NT2/D1 (cell line): ENCODE measurements at regions not wholly inside any gene's neighbourhood (a gene's known extent, or its start where the extent isn't known, plus 50 kb on each side); places are given as distances from the start of the nearest gene placed in this dataset.

Experiments
- DNase-seq: peaks from one replicate; pipeline ENCODE4 v3.0.0-alpha.2; 2011; ENCODE audit warnings: low read depth, low spot score
- H3K27me3 ChIP-seq: 2 replicates; pipeline ENCODE4 v1.6.0; 2011; ENCODE audit warnings: mild to moderate bottlenecking; ENCODE audit not compliant: insufficient read length, insufficient read depth
- H3K36me3 ChIP-seq: 2 replicates; pipeline ENCODE4 v1.6.1; 2011; ENCODE audit warnings: mild to moderate bottlenecking, low read length, mixed read lengths; ENCODE audit not compliant: insufficient read depth, insufficient read length
- H3K4me1 ChIP-seq: 2 replicates; pipeline ENCODE4 v1.5.1; 2011; ENCODE audit not compliant: insufficient read depth, insufficient read length
- H3K4me3 ChIP-seq: 2 replicates; pipeline ENCODE4 v1.5.1; 2011; ENCODE audit warnings: low read depth; ENCODE audit not compliant: insufficient read length
- H3K9ac ChIP-seq: 2 replicates; pipeline ENCODE4 v1.6.0; 2011; ENCODE audit warnings: low read depth; ENCODE audit not compliant: insufficient read length
- H3K9me3 ChIP-seq: 2 replicates; pipeline ENCODE4 v1.5.1; 2011; ENCODE audit warnings: mild to moderate bottlenecking, low read length; ENCODE audit not compliant: insufficient read depth
- SUZ12 ChIP-seq: IDR thresholded peaks from 2 replicates; pipeline ENCODE4 v1.6.1; 2011; ENCODE audit not compliant: insufficient read length, insufficient read depth; ENCODE audit errors: extremely low read depth
- YY1 ChIP-seq: IDR thresholded peaks from 2 replicates; pipeline ENCODE4 v1.6.1; 2011; ENCODE audit not compliant: insufficient read length, insufficient read depth
- ZNF274 ChIP-seq: IDR thresholded peaks from 2 replicates; pipeline ENCODE4 v1.6.1; 2011; ENCODE audit warnings: mild to moderate bottlenecking, low read depth, low read length

DNA sequence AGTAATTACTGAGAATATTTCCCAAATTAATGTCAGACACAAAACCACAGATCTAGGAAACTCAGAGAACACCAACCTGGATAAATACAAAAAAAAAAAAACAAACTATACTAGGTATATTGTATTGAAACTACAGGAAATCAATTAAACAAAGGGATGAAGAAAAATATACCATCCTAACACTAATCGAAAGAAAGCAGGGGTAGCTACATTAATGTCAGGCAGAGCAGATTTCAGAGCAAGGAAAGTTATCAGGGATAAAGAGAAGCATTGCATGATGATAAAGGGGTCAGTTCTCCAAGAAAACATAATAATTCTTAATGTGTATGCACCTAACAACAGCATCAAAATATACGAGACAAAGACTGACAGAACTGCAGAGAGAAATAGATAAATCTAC is 89.9 kb downstream of the TOMM20 start:
- H3K9me3 ChIP-seq = no peaks in the 10 kb centered on the region
- no peaks in the 10 kb centered on the region for H3K36me3 ChIP-seq
- DNase-seq = no peak
- H3K4me3 ChIP-seq = no peak overlapping the region
- no peak for TF ChIP-seq YY1
- no peak for TF ChIP-seq SUZ12
- no peak for TF ChIP-seq ZNF274
- no peaks in the 10 kb centered on the region for H3K27me3 ChIP-seq
- H3K4me1 ChIP-seq = no peaks in the 10 kb centered on the region
- H3K9ac ChIP-seq = no peak overlapping the region

DNA sequence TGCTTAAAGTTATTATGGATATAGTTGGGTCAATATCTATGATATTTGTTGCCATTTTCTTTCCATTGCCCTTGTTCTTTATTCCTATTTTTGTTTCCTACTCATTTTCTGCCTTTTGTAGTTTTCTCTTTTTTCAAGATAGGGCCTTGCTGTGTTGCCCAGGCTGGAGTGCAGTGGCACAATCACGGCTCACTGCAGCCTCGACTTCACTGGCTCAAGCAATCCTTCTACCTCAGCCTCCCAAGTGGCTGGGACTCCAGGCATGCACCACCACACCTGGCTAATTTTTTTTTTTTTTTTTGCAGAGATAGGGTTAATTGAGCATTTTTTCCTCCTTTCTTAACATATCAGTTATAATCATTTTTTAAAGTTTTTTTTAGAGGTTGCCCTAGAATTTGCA is 92.7 kb downstream of the TOMM20 start:
- H3K27me3 ChIP-seq = no peaks in the 10 kb centered on the region
- TF ChIP-seq YY1 (no peak), ZNF274 (no peak), SUZ12 (no peak)
- no peaks in the 10 kb centered on the region for H3K36me3 ChIP-seq
- no peaks in the 10 kb centered on the region for H3K9me3 ChIP-seq
- H3K9ac ChIP-seq = no peak overlapping the region
- no peaks in the 10 kb centered on the region for H3K4me1 ChIP-seq
- no peak overlapping the region for H3K4me3 ChIP-seq
- no peak for DNase-seq

DNA sequence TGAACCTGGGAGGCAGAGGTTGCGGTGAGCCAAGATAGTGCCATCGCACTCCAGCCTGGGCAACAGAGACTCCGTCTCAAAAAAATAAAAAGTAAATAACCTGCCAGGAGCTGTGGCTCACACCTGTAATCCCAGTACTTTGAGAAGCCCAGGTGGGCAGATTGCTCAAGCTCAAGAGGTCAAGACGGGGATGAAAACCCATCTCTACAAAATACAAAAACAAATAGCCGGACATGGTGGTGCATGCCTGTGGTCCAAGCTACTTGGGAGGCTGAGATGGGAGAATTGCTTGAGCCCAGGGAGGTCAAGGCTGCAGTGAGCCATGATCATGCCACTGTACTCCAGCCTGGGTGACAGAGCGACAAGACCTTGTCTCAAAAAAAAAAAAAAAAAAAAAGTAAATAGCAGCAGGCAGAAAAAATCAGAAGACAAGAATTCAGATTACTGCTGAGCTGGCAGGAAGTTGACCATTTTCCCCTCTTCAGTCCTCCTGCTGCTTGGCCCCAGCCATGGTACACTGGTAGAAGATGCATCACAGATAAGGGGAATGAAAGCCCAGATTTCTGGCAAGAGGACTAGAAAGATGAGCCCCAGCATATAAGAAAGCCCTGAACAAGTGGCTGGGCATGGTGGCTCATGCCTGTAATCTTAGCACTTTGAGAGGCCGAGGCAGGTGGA is 97.6 kb downstream of the TOMM20 start:
- no peaks in the 10 kb centered on the region for H3K4me1 ChIP-seq
- H3K9ac ChIP-seq = no peak overlapping the region
- no peaks in the 10 kb centered on the region for H3K36me3 ChIP-seq
- no peak for DNase-seq
- H3K4me3 ChIP-seq = no peak overlapping the region
- peaks cover 11% of the 10 kb centered on the region; the same call in 1 of the 2 replicates for H3K9me3 ChIP-seq
- no peak for TF ChIP-seq SUZ12
- TF ChIP-seq YY1 = no peak
- TF ChIP-seq ZNF274 = no peak
- no peaks in the 10 kb centered on the region for H3K27me3 ChIP-seq

DNA sequence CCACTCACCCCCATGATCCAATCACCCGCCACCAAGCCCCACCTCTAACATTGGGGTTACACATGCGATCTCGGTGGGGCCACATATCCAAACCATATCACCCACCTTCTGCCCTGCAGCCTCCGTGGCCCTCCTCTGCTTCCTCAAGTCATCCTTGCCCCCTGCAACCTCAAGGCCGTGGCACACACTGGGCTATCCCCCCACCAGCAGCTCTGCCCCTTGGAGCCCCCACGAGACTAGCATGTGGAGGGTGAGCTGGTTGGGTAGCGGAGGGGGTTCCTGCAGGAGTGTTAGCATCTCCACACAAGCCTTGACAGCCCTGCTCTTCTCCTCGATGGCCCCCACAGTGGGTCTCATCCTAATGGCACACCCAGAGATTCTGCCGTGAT is 100.8 kb downstream of the TOMM20 start:
- TF ChIP-seq ZNF274 = no peak
- TF ChIP-seq SUZ12 = no peak
- no peak for TF ChIP-seq YY1
- Histone ChIP-seq H3K4me1 (peaks cover 7% of the 10 kb centered on the region), H3K36me3 (no peaks in the 10 kb centered on the region), H3K4me3 (no peak overlapping the region), H3K9ac (no peak overlapping the region), H3K27me3 (no peaks in the 10 kb centered on the region), H3K9me3 (peaks cover 11% of the 10 kb centered on the region; the same call in 1 of the 2 replicates)
- DNase-seq = no peak

DNA sequence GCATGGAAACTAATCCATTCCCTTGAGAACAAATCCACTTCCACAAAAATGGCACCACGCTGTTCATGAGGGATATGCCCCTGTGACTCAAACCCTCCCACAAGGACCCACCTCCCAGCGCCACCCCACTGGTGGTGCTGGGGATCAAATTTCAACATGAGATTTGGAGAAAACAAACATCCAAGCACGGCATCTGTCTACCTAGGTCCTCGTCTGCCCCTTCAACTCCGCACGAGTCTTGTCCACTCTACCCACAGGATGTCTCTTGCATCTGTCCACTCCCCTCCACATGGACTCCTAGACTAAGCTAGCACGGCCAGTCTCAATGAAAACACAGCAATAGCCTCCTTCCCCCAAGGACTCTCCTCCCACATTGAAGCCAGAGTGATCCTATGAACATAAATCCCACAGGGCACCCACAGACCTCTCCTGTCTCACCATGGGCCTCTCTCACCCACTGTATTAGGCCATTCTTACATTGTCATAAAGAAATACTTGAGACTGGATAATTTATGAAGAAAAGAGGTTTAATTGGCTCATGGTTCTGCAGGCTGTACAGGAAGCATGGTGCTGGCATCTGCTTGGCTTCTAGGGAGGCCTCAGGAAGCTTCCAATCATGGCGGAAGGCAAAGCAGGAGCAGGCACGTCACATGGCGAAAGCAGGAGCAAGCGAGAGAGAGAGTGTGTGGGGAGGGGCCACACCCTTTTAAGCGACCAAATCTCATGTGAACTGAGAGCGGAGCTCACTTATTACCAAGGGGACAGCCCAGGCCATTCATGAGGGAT is 101.4 kb downstream of the TOMM20 start:
- no peaks in the 10 kb centered on the region for H3K36me3 ChIP-seq
- peaks cover 10% of the 10 kb centered on the region for H3K4me1 ChIP-seq
- no peaks in the 10 kb centered on the region for H3K27me3 ChIP-seq
- H3K4me3 ChIP-seq = no peak overlapping the region
- no peak overlapping the region for H3K9ac ChIP-seq
- DNase-seq = no peak
- peaks cover 11% of the 10 kb centered on the region; the same call in 1 of the 2 replicates for H3K9me3 ChIP-seq
- no peak for TF ChIP-seq YY1
- TF ChIP-seq ZNF274 = no peak
- no peak for TF ChIP-seq SUZ12

DNA sequence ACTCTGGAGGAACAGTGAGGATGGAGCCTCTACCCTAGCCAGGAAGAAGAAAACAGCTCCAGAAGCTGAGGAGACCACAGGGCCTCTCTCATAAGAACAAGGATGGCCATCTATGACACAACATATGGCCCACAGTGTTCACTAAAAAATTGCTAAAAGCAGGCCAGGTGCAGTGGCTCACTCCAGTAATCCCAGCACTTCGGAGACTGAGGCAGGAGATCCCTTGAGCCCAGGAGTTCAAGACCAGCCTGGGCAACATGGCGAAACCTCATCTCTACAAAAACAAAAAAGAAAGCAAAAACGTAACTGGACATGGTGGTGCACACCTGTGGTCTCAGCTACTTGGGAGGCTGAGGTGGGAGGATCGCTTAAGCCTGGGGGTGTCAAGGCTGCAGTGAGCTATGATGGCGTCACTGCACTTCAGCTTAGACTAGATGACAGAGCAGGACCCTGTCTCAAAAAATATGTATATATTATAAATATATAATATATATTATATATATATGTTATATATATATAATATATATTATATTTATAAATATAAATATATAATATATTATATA is 103.1 kb downstream of the TOMM20 start:
- Histone ChIP-seq H3K27me3 (no peaks in the 10 kb centered on the region), H3K9me3 (peaks cover 11% of the 10 kb centered on the region; the same call in 1 of the 2 replicates), H3K4me3 (no peak overlapping the region), H3K4me1 (peaks cover 12% of the 10 kb centered on the region), H3K36me3 (no peaks in the 10 kb centered on the region), H3K9ac (no peak overlapping the region)
- TF ChIP-seq YY1 (no peak), SUZ12 (no peak), ZNF274 (no peak)
- DNase-seq = no peak

DNA sequence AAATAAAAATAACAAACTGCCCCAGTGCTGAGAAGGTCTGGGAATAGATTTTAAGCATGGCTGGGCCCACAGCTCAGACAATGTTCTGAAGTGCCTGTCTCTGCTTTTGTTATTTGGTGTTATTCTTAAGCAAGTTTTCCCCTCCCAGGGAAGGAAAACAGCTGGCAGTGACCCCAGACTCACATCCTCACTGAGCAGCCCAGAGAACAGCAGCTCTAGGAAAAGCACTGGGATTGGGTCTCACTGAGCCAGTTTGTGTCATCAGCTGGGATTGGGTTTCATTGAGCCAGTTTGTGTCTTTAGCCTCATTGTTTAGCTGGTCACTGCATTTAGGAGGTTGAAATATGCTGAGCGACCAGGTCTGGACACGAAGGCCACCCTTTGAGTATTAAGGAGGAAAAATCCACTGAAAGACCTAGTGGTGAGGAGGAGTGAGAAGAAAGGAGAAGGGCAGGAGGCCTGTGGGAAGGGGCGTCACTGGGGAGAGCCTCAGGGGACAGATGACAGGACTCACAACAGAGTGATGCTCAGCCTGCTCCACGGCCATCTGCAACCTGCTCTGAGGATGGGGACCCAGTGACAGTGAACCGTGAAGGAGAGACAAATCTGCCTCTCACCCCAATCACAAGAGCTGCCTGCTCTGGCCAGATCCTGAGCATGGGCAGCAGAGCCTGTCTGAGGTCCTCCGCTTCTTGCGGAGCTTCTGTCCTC is 103.8 kb downstream of the TOMM20 start:
- peaks cover 11% of the 10 kb centered on the region; the same call in 1 of the 2 replicates for H3K9me3 ChIP-seq
- H3K4me1 ChIP-seq = peaks cover 12% of the 10 kb centered on the region
- no peak for DNase-seq
- H3K36me3 ChIP-seq = no peaks in the 10 kb centered on the region
- H3K27me3 ChIP-seq = no peaks in the 10 kb centered on the region
- H3K9ac ChIP-seq = no peak overlapping the region
- no peak overlapping the region for H3K4me3 ChIP-seq
- TF ChIP-seq YY1 (no peak), SUZ12 (no peak), ZNF274 (no peak)
